GM12801 (cell line): ENCODE measurements at regions not wholly inside any gene's neighbourhood (a gene's known extent, or its start where the extent isn't known, plus 50 kb on each side); places are given as distances from the start of the nearest gene placed in this dataset.

Source experiments
- TF ChIP-seq, protein P1 (sequence below): IDR thresholded peaks from one replicate; pipeline ENCODE4 v1.5.1; 2011; ENCODE audit warnings: control low read depth; ENCODE audit not compliant: insufficient read length; ENCODE audit errors: extremely low read depth

DNA sequence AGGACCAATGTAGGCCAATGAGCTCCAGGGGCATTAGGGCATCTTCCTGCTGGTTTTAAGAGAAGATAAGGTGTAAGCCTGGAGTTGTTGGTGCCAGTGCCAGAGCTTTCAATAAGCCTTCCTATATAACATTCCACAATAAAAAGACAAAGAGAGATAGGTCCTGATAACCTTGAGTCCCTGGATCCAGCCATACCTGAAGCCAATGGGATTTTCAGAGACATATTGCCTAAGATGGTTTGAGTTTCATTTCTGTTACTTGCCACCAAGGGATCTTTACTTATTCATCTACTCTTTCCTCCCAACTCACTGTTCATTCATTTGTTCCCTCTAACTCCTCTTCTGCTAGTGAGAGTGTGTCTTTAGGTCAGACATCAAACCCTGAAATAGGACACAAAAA is 68.8 kb upstream of the CAPZB start:
- TF ChIP-seq, protein P1, sequence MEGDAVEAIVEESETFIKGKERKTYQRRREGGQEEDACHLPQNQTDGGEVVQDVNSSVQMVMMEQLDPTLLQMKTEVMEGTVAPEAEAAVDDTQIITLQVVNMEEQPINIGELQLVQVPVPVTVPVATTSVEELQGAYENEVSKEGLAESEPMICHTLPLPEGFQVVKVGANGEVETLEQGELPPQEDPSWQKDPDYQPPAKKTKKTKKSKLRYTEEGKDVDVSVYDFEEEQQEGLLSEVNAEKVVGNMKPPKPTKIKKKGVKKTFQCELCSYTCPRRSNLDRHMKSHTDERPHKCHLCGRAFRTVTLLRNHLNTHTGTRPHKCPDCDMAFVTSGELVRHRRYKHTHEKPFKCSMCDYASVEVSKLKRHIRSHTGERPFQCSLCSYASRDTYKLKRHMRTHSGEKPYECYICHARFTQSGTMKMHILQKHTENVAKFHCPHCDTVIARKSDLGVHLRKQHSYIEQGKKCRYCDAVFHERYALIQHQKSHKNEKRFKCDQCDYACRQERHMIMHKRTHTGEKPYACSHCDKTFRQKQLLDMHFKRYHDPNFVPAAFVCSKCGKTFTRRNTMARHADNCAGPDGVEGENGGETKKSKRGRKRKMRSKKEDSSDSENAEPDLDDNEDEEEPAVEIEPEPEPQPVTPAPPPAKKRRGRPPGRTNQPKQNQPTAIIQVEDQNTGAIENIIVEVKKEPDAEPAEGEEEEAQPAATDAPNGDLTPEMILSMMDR: no peak

DNA sequence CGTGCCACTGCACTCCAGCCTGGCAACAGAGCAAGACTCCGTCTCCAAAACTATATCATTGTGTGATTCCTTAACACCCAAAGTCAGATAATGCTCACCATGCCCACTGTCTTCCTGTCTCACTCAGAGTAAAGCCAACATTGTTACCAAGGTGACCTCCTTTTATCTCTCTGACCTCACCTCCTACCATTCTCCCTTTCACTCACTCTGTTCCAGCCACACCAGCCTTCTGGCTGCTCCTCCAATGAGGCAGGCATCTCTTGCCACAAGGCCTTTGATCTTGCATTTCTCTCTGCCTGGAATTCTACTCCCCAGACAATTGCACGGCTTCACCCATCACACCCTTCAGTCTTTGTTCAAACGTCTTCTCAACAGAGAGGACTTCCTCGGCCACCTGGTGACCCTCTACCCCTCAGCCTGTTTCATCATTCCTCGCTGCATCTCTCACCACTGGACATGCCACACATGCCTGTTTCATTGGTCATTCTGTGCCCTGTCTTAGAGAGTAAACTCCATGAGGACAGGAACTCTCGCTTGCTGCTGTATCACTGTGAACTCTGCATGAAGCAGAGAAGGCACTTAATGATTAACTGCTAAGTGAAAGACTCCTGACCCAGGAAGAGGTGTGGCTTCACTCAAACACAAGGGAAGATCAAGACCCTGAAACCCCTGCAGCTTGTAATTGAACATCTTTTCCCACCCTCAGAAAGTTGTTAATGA is 67.1 kb upstream of the CAPZB start:
- TF ChIP-seq, protein P1: no peak

DNA sequence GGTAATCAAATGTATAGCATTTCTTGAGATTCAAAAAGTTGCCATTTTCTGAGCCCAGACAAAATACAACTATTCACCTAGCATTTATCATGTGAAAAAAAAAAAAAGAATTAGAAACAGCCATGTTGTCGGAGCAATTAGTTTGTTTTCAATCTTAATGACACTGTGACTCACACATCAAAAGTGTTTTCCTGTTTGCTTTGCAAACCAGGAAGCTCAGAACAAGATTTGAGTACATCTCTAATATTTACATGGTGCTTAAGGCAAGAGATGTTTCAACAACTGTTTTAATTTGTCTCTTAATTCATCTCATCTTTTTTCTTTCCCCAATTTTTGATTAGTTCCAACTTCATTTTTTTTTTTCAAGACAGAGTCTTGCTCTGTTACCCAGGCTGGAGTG is 62.5 kb upstream of the CAPZB start:
- TF ChIP-seq, protein P1: no peak

DNA sequence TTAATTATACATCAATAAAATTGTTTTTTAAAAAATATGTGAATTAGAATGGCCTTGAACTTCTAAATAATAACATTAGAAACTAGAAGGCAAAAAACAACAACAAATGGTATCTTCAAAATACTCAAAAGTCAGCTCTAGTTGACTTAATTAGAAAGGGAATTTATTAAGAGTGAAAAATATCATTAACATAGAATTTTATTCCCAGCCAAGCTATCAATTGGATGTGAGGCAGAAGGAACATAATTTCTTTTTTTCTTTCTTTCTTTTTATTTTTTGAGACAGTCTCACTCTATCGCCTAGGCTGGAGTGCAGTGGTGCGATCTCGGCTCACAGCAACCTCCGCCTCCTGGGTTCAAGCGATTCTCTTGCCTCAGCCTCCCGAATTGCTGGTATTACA is 51.2 kb upstream of the CAPZB start:
- TF ChIP-seq, protein P1: no peak

DNA sequence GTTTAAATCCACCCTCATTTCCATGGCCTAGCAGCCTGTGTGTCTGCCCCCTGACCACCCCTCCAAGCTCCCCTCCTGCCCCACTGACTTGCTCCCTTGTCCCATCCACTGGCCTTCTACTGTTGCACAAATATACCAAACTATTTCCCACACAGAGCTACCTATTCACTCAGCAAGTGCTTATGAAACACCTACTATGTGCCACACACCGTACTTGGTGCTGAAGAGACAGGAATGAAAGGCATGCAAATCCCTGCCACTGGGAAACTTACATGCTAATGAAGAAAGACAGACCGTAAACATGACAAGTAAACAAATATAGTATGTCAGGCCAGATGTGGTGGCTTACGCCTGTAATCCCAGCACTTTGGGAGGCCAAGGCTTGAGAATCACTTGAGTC is 49.9 kb upstream of the CAPZB start:
- TF ChIP-seq, protein P1: no peak
